Neural cell (in vitro differentiated cells): ENCODE measurements at regions not wholly inside any gene's neighbourhood (a gene's known extent, or its start where the extent isn't known, plus 50 kb on each side); places are given as distances from the start of the nearest gene placed in this dataset.

Experiments used
- H2AFZ ChIP-seq: fragments of 200-600, 300-800 bp; sonication (generic), shearing (Covaris generic); 2 replicates; pipeline ENCODE4 v1.6.0; 2014; ENCODE audit warnings: low read depth, mild to moderate bottlenecking, antibody characterized with exemption, low read length, moderate library complexity
- H3F3A ChIP-seq: fragments of 200-600 bp; shearing (Covaris generic); 2 replicates; pipeline ENCODE4 v1.6.1; 2016; ENCODE audit warnings: mild to moderate bottlenecking, moderate library complexity, mixed read lengths, antibody characterized with exemption, low read length; ENCODE audit not compliant: insufficient read depth, poor library complexity, severe bottlenecking
- H3K27ac ChIP-seq: fragments of 200-600, 300-800 bp; sonication (generic), shearing (Covaris generic); 2 replicates; pipeline ENCODE4 v1.5.1; 2014; ENCODE audit warnings: mild to moderate bottlenecking, low read length, moderate library complexity
- H3K27me3 ChIP-seq: fragments of 300-800, 200-600 bp; sonication (generic), shearing (Covaris generic); 2 replicates; pipeline ENCODE4 v1.6.0; 2014; ENCODE audit warnings: mild to moderate bottlenecking, low read depth, low read length, moderate library complexity; ENCODE audit not compliant: insufficient read depth
- H3K36me3 ChIP-seq: fragments of 300-800, 200-600 bp; sonication (generic), shearing (Covaris generic); 2 replicates; pipeline ENCODE4 v1.5.1; 2014; ENCODE audit warnings: mild to moderate bottlenecking, antibody characterized with exemption, low read length, moderate library complexity; ENCODE audit not compliant: insufficient read depth
- H3K4me2 ChIP-seq: fragments of 300-800, 200-600 bp; sonication (generic), shearing (Covaris generic); 2 replicates; pipeline ENCODE4 v1.6.0; 2014; ENCODE audit warnings: mild to moderate bottlenecking, low read length
- H3K4me3 ChIP-seq: fragments of 300-800, 200-600 bp; sonication (generic), shearing (Covaris generic); 2 replicates; pipeline ENCODE4 v1.5.1; 2014; ENCODE audit warnings: mild to moderate bottlenecking, low read length, moderate library complexity
- H3K79me2 ChIP-seq: fragments of 200-600 bp; shearing (Covaris generic); replicated peaks from 2 replicates; pipeline ENCODE4 v1.6.0; 2014; ENCODE audit warnings: mild to moderate bottlenecking, low read length, moderate library complexity; ENCODE audit not compliant: insufficient read depth
- H3K9ac ChIP-seq: fragments of 300-800, 200-600 bp; sonication (generic), shearing (Covaris generic); 2 replicates; pipeline ENCODE4 v1.6.1; 2016; ENCODE audit warnings: mild to moderate bottlenecking, low read length, mixed read lengths
- H3K9me2 ChIP-seq: fragments of 200-600 bp; shearing (Covaris generic); 2 replicates; pipeline ENCODE4 v1.6.1; 2016; ENCODE audit warnings: mild to moderate bottlenecking, low read length, mixed read lengths; ENCODE audit not compliant: insufficient read depth
- H3K9me3 ChIP-seq: fragments of 200-600, 300-800 bp; sonication (generic), shearing (Covaris generic); 2 replicates; pipeline ENCODE4 v1.6.1; 2016; ENCODE audit warnings: mild to moderate bottlenecking, mixed run types, low read length, moderate library complexity, mixed read lengths
- H4K20me1 ChIP-seq: fragments of 200-600 bp; shearing (Covaris generic); 2 replicates; pipeline ENCODE4 v1.6.1; 2016; ENCODE audit warnings: mild to moderate bottlenecking, mixed run types; ENCODE audit not compliant: insufficient read depth
- EP300 ChIP-seq: fragments of 450-650 bp; conservative IDR thresholded peaks from 2 replicates; pipeline ENCODE4 v1.6.1; 2014; ENCODE audit warnings: antibody characterized with exemption, mild to moderate bottlenecking, moderate library complexity; ENCODE audit not compliant: poor library complexity, severe bottlenecking
- EZH2 ChIP-seq: fragments of 200-600, 300-800 bp; shearing (Covaris generic), sonication (generic); IDR thresholded peaks from 2 replicates; pipeline ENCODE4 v1.6.1; 2014; ENCODE audit warnings: antibody characterized with exemption, low read length, borderline replicate concordance, mild to moderate bottlenecking; ENCODE audit not compliant: insufficient read depth, poor library complexity, severe bottlenecking
- MXI1 ChIP-seq: fragments of 450-650 bp; conservative IDR thresholded peaks from 2 replicates; pipeline ENCODE4 v1.6.1; 2014; ENCODE audit warnings: antibody characterized with exemption, mild to moderate bottlenecking; ENCODE audit not compliant: poor library complexity, severe bottlenecking
- POLR2AphosphoS5 ChIP-seq: IDR thresholded peaks from 2 replicates; pipeline ENCODE4 v1.6.1; 2012
- RAD21 ChIP-seq: fragments of 450-650 bp; conservative IDR thresholded peaks from 2 replicates; pipeline ENCODE4 v1.6.1; 2014; ENCODE audit warnings: antibody characterized with exemption, mild to moderate bottlenecking, moderate library complexity
- SMC3 ChIP-seq: fragments of 450-650 bp; conservative IDR thresholded peaks from 2 replicates; pipeline ENCODE4 v1.6.1; 2014; ENCODE audit warnings: antibody characterized with exemption, mild to moderate bottlenecking, moderate library complexity; ENCODE audit not compliant: poor library complexity
- TAF1 ChIP-seq: IDR thresholded peaks from 2 replicates; pipeline ENCODE4 v1.6.1; 2012; ENCODE audit warnings: low read depth
- TF ChIP-seq, protein P1 (sequence below): IDR thresholded peaks from 2 replicates; pipeline ENCODE4 v1.6.1; 2012; ENCODE audit warnings: borderline replicate concordance
- TF ChIP-seq, protein P2 (sequence below): fragments of 450-650 bp; IDR thresholded peaks from 2 replicates; pipeline ENCODE4 v1.5.1; 2014; ENCODE audit warnings: antibody characterized with exemption, mild to moderate bottlenecking, moderate library complexity; ENCODE audit not compliant: poor library complexity, severe bottlenecking

- Histone ChIP-seq H3K9ac (no peak overlapping the region), H3K4me2 (no peak overlapping the region), H4K20me1 (no peaks in the 10 kb centered on the region), H3K9me3 (no peaks in the 10 kb centered on the region), H3K27me3 (no peaks in the 10 kb centered on the region), H2AFZ (no peak overlapping the region), H3K79me2 (no peaks in the 10 kb centered on the region), H3F3A (no peaks in the 10 kb centered on the region), H3K36me3 (no peaks in the 10 kb centered on the region), H3K9me2 (no peaks in the 10 kb centered on the region), H3K27ac (no peak overlapping the region), H3K4me3 (no peak overlapping the region)
- no peak for TF ChIP-seq EZH2
- no peak for TF ChIP-seq EP300
- TF ChIP-seq POLR2AphosphoS5 = no peak
- TF ChIP-seq, protein P1, sequence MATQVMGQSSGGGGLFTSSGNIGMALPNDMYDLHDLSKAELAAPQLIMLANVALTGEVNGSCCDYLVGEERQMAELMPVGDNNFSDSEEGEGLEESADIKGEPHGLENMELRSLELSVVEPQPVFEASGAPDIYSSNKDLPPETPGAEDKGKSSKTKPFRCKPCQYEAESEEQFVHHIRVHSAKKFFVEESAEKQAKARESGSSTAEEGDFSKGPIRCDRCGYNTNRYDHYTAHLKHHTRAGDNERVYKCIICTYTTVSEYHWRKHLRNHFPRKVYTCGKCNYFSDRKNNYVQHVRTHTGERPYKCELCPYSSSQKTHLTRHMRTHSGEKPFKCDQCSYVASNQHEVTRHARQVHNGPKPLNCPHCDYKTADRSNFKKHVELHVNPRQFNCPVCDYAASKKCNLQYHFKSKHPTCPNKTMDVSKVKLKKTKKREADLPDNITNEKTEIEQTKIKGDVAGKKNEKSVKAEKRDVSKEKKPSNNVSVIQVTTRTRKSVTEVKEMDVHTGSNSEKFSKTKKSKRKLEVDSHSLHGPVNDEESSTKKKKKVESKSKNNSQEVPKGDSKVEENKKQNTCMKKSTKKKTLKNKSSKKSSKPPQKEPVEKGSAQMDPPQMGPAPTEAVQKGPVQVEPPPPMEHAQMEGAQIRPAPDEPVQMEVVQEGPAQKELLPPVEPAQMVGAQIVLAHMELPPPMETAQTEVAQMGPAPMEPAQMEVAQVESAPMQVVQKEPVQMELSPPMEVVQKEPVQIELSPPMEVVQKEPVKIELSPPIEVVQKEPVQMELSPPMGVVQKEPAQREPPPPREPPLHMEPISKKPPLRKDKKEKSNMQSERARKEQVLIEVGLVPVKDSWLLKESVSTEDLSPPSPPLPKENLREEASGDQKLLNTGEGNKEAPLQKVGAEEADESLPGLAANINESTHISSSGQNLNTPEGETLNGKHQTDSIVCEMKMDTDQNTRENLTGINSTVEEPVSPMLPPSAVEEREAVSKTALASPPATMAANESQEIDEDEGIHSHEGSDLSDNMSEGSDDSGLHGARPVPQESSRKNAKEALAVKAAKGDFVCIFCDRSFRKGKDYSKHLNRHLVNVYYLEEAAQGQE = no peak
- TF ChIP-seq SMC3 = no peak
- no peak for TF ChIP-seq TAF1
- TF ChIP-seq, protein P2, sequence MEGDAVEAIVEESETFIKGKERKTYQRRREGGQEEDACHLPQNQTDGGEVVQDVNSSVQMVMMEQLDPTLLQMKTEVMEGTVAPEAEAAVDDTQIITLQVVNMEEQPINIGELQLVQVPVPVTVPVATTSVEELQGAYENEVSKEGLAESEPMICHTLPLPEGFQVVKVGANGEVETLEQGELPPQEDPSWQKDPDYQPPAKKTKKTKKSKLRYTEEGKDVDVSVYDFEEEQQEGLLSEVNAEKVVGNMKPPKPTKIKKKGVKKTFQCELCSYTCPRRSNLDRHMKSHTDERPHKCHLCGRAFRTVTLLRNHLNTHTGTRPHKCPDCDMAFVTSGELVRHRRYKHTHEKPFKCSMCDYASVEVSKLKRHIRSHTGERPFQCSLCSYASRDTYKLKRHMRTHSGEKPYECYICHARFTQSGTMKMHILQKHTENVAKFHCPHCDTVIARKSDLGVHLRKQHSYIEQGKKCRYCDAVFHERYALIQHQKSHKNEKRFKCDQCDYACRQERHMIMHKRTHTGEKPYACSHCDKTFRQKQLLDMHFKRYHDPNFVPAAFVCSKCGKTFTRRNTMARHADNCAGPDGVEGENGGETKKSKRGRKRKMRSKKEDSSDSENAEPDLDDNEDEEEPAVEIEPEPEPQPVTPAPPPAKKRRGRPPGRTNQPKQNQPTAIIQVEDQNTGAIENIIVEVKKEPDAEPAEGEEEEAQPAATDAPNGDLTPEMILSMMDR = no peak
- no peak for TF ChIP-seq RAD21
- no peak for TF ChIP-seq MXI1
Observed at GRCh38 chr2:144151405-144151804, 368.5 kb downstream of the ZEB2 start.

DNA sequence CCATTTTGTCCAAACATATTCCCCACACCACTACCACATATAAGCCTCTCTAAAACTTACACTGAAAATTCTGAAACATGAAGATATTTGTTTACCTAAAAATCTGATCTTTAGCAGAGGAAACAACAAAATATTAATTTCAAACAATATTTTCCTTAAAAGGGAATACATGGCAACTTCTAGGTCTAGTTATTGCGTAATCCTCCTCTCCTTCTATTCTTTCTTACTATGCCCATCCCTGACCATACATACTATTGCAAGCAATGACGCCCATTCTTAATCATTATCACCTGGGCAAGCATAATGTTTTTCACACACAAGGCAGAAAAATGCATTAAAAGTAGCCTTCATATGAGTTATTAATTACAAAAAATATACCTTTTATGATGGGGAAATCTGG lies 372.6 kb downstream of the ZEB2 start:
- Histone ChIP-seq H2AFZ (no peak overlapping the region), H3K9me3 (no peaks in the 10 kb centered on the region), H3K79me2 (no peaks in the 10 kb centered on the region), H3K4me2 (no peak overlapping the region), H3K27me3 (no peaks in the 10 kb centered on the region), H3K27ac (no peak overlapping the region), H3K9me2 (no peaks in the 10 kb centered on the region), H3K4me3 (no peak overlapping the region), H4K20me1 (no peaks in the 10 kb centered on the region), H3K36me3 (no peaks in the 10 kb centered on the region), H3K9ac (no peak overlapping the region), H3F3A (no peaks in the 10 kb centered on the region)
- TF ChIP-seq, protein P1 = no peak
- no peak for TF ChIP-seq TAF1
- TF ChIP-seq SMC3 = no peak
- no peak for TF ChIP-seq RAD21
- TF ChIP-seq, protein P2 = no peak
